K562 (cell line): ENCODE measurements at regions not wholly inside any gene's neighbourhood (a gene's known extent, or its start where the extent isn't known, plus 50 kb on each side); places are given as distances from the start of the nearest gene placed in this dataset.

ENCODE experiments used
- ATAC-seq: fragments of 200-7000 bp; cut with Tn5 transposase; 3 replicates; pipeline ENCODE4 v1.9.1; 2020; ENCODE audit warnings: moderate library complexity
- BruUV-seq: library from RNA; stranded (reverse); fragments of 400-500 nt; replicated peaks from 2 replicates; lab custom pipeline; 2021; lab: Mats Ljungman, UMichigan
- CTCF ChIA-PET: fragments of 300-600 bp; formaldehyde crosslinking; extraction: SDS; loops from one replicate; lab custom pipeline; 2021; ENCODE audit warnings: low intra/inter-chr PET ratio; lab: Yijun Ruan, JAX
- POLR2A ChIA-PET: fragments of 300-600, 350-650 bp; sonication (Branson Sonifier 250); formaldehyde crosslinking; extraction: SDS; loops from one replicate; lab custom pipeline; 2021; ENCODE audit warnings: antibody characterized with exemption, inconsistent platforms; lab: Yijun Ruan, JAX
- DNase-seq, 4 experiments: peaks; one replicate each; pipeline versions ENCODE4 v3.0.0 to v3.0.0-alpha.2; 2011 to 2018; ENCODE audit warnings: low spot score in 3 of 4, mixed read lengths in 3 of 4; ENCODE audit errors: extremely low read depth in 1 of 4
- FAIRE-seq: peaks from 2 replicates; lab custom pipeline; 2011; peaks lifted over from hg19 to GRCh38; lab: Jason Lieb, UNC
- H2AFZ ChIP-seq: 2 replicates; pipeline ENCODE4 v1.6.0; 2011; ENCODE audit warnings: low read depth, low read length, control low read depth, inconsistent platforms
- H3K27ac ChIP-seq: fragments of 200-600 bp; 3 replicates; pipeline ENCODE4 v1.8.0; 2011; ENCODE audit warnings: low read depth, mild to moderate bottlenecking, control low read depth, inconsistent platforms, low read length, moderate library complexity, mixed read lengths; ENCODE audit errors: extremely low read depth
- H3K27me3 ChIP-seq, 2 experiments: fragments of 300-600 bp in 1 of 2; 2 replicates in 1 of 2; 3 replicates in 1 of 2; pipeline versions ENCODE4 v1.6.0 to v1.8.0; 2011; ENCODE audit warnings: inconsistent platforms in 2 of 2, low read length in 2 of 2, mild to moderate bottlenecking in 1 of 2, mixed read lengths in 1 of 2, moderate library complexity in 1 of 2; ENCODE audit not compliant: control insufficient read depth in 2 of 2, insufficient read depth in 2 of 2
- H3K36me3 ChIP-seq: fragments of 300-600 bp; 3 replicates; pipeline ENCODE4 v1.8.0; 2011; ENCODE audit warnings: mild to moderate bottlenecking, low read length, inconsistent platforms; ENCODE audit not compliant: control insufficient read depth, insufficient read depth
- H3K4me1 ChIP-seq, 2 experiments: fragments of 200-600 bp in 1 of 2; replicated peaks in 1 of 2; 2 replicates in 1 of 2; 3 replicates in 1 of 2; pipeline versions ENCODE4 v1.5.1 to v1.8.0; 2011; ENCODE audit warnings: inconsistent platforms in 2 of 2, low read length in 2 of 2, mild to moderate bottlenecking in 1 of 2, mixed read lengths in 1 of 2, moderate library complexity in 1 of 2; ENCODE audit not compliant: control insufficient read depth in 2 of 2, insufficient read depth in 2 of 2
- H3K4me2 ChIP-seq: 2 replicates; pipeline ENCODE4 v1.6.1; 2011; ENCODE audit warnings: low read length, control low read depth, inconsistent platforms, mixed read lengths; ENCODE audit not compliant: insufficient read depth
- H3K4me3 ChIP-seq: fragments of 200-600 bp; sonication (generic), shearing (Covaris generic); 2 replicates; pipeline ENCODE4 v1.5.1; 2016; ENCODE audit warnings: control low read depth, inconsistent platforms
- H3K79me2 ChIP-seq: fragments of 200-600 bp; 3 replicates; pipeline ENCODE4 v1.8.0; 2011; ENCODE audit warnings: low read length, inconsistent platforms; ENCODE audit not compliant: control insufficient read depth, insufficient read depth
- H3K9ac ChIP-seq, 2 experiments: 2 replicates each; pipeline versions ENCODE4 v1.6.0 to v1.6.1; 2011; ENCODE audit warnings: low read depth in 2 of 2, low read length in 2 of 2, control low read depth in 1 of 2, inconsistent platforms in 1 of 2, mild to moderate bottlenecking in 1 of 2, mixed read lengths in 1 of 2; ENCODE audit not compliant: insufficient read depth in 1 of 2
- H3K9me1 ChIP-seq: one replicate; pipeline ENCODE4 v1.6.0; 2011; ENCODE audit warnings: inconsistent platforms, mild to moderate bottlenecking, low read length, moderate library complexity; ENCODE audit not compliant: control insufficient read depth, insufficient read depth
- H3K9me3 ChIP-seq: replicated peaks from 2 replicates; pipeline ENCODE4 v1.5.1; 2011; ENCODE audit warnings: low read depth, low read length, inconsistent platforms; ENCODE audit not compliant: control insufficient read depth, insufficient read depth
- H4K20me1 ChIP-seq: replicated peaks from 2 replicates; pipeline ENCODE4 v1.6.1; 2011; ENCODE audit warnings: low read length, inconsistent platforms, mixed read lengths; ENCODE audit not compliant: control insufficient read depth, insufficient read depth
- CBX8 ChIP-seq: fragments of 200-600 bp; sonication (generic); IDR thresholded peaks from 2 replicates; pipeline ENCODE4 v1.6.1; 2012; ENCODE audit warnings: borderline replicate concordance, mixed run types, low read depth, mild to moderate bottlenecking, moderate library complexity, mixed read lengths, low read length, control low read depth, inconsistent platforms; ENCODE audit not compliant: poor library complexity, severe bottlenecking; ENCODE audit errors: extremely low read depth
- CEBPG ChIP-seq, 3 experiments: fragments of 200-800 bp in 1 of 3; sonication (Bioruptor generic) in 1 of 3; sonication (generic) in 1 of 3; formaldehyde crosslinking in 1 of 3; IDR thresholded peaks in 2 of 3; conservative IDR thresholded peaks in 1 of 3; 2 replicates each; pipeline versions ENCODE4 v1.6.1 to v1.8.0; 2016 to 2022; ENCODE audit warnings: missing compliant biosample characterization in 2 of 3, missing genetic modification characterization in 2 of 3, mild to moderate bottlenecking in 1 of 3, missing genetic modification reagents in 1 of 3
- ESRRB ChIP-seq: fragments of 250-450 bp; sonication (Bioruptor Pico); IDR thresholded peaks from 2 replicates; pipeline ENCODE4 v1.5.0; 2020; ENCODE audit warnings: mild to moderate bottlenecking, moderate library complexity, borderline replicate concordance
- HCFC1 ChIP-seq: IDR thresholded peaks from 2 replicates; pipeline ENCODE4 v1.6.1; 2012; ENCODE audit warnings: low read depth, low read length, improper control_type of control experiment
- KAT2B ChIP-seq: IDR thresholded peaks from one replicate; pipeline ENCODE4 v1.6.1; 2012; ENCODE audit warnings: low read depth, mild to moderate bottlenecking, control low read depth, inconsistent platforms, low read length, moderate library complexity
- PHTF2 ChIP-seq: fragments of 250-450 bp; sonication (Bioruptor Pico); IDR thresholded peaks from 2 replicates; pipeline ENCODE4 v1.5.0; 2021; ENCODE audit warnings: mild to moderate bottlenecking
- SIN3A ChIP-seq, 2 experiments: fragments of 150-350 bp in 1 of 2; IDR thresholded peaks; 2 replicates each; pipeline ENCODE4 v1.6.1; 2011 to 2016; ENCODE audit warnings: borderline replicate concordance in 2 of 2, low read depth in 2 of 2, low read length in 2 of 2, mild to moderate bottlenecking in 2 of 2, moderate library complexity in 2 of 2; ENCODE audit not compliant: control insufficient read depth in 1 of 2
- THRAP3 ChIP-seq: fragments of 450-650 bp; IDR thresholded peaks from 2 replicates; pipeline ENCODE4 v1.6.1; 2016; ENCODE audit warnings: mild to moderate bottlenecking, inconsistent platforms, borderline replicate concordance
- ZBTB26 ChIP-seq: fragments of 450-650 bp; formaldehyde crosslinking; IDR thresholded peaks from 2 replicates; pipeline ENCODE4 v1.4.0; 2022; ENCODE audit warnings: missing genetic modification characterization
- ZNF146 ChIP-seq: IDR thresholded peaks from one replicate; pipeline ENCODE4 v1.6.1; 2018; ENCODE audit warnings: missing compliant biosample characterization; ENCODE audit not compliant: unreplicated experiment
- ZNF232 ChIP-seq: sonication (generic); formaldehyde crosslinking; IDR thresholded peaks from 2 replicates; pipeline ENCODE4 v1.8.0; 2022; ENCODE audit warnings: mild to moderate bottlenecking, missing genetic modification reagents
- WGBS: fragments of 100-300 bp; shearing (Covaris generic); methylation state at CpG from one replicate; pipeline ENCODE4 v1.1.6; 2016; ENCODE audit warnings: low coverage, mixed read lengths; ENCODE audit not compliant: insufficient coverage; ENCODE audit errors: missing lambda C conversion rate; 5-methylcytosine and 5-hydroxymethylcytosine counted together
- in situ Hi-C: fragments of 300-500 bp; cut with MboI; formaldehyde crosslinking; loops from 4 replicates; pipeline ENCODE4 v1.15.0; 2018; ENCODE audit warnings: inconsistent platforms, mixed read lengths
- intact Hi-C: fragments of 100-400 bp; cut with micrococcal nuclease; formaldehyde crosslinking; loops from 2 replicates; pipeline ENCODE4 v1.14.2; 2022
- TF ChIP-seq, protein P1 (sequence below): fragments of 450-650 bp; formaldehyde crosslinking; IDR thresholded peaks from 2 replicates; pipeline ENCODE4 v1.4.0; 2020; ENCODE audit warnings: mild to moderate bottlenecking, moderate library complexity

- ATAC-seq (no peak), FAIRE-seq (no peak), DNase-seq (no peak)
- ChIA-PET CTCF (no interaction called here), POLR2A (no interaction called here)
- no TSS peak for BruUV-seq
- Histone ChIP-seq H3K9ac (no peak overlapping the region), H3K79me2 (no peaks in the 10 kb centered on the region), H3K4me1 (no peaks in the 10 kb centered on the region), H3K9me1 (no peaks in the 10 kb centered on the region), H3K36me3 (no peaks in the 10 kb centered on the region), H3K4me3 (no peak overlapping the region), H3K9me3 (no peaks in the 10 kb centered on the region; the same call in 1 of the 2 replicates), H3K27ac (no peak overlapping the region), H2AFZ (no peak overlapping the region), H4K20me1 (no peaks in the 10 kb centered on the region), H3K4me2 (no peak overlapping the region), H3K27me3 (no peaks in the 10 kb centered on the region)
- WGBS, result 3% methylated on average over 4 of the region's 4 CpGs
- intact Hi-C loops, result no loop called here
- TF ChIP-seq, protein P1, sequence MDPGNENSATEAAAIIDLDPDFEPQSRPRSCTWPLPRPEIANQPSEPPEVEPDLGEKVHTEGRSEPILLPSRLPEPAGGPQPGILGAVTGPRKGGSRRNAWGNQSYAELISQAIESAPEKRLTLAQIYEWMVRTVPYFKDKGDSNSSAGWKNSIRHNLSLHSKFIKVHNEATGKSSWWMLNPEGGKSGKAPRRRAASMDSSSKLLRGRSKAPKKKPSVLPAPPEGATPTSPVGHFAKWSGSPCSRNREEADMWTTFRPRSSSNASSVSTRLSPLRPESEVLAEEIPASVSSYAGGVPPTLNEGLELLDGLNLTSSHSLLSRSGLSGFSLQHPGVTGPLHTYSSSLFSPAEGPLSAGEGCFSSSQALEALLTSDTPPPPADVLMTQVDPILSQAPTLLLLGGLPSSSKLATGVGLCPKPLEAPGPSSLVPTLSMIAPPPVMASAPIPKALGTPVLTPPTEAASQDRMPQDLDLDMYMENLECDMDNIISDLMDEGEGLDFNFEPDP, result no peak
- TF ChIP-seq PHTF2, result no peak
- in situ Hi-C loops, result no loop called here
Observed at GRCh38 chr16:51524070-51524469, 373.0 kb upstream of the SALL1 start.

- ChIA-PET CTCF (no interaction called here), POLR2A (no interaction called here)
- DNase-seq, result no peak
- 2% methylated on average over 3 of the region's 3 CpGs for WGBS
- H3K9ac ChIP-seq, result no peak overlapping the region
- H3K79me2 ChIP-seq, result no peaks in the 10 kb centered on the region
- no peak overlapping the region for H2AFZ ChIP-seq
- no peaks in the 10 kb centered on the region for H4K20me1 ChIP-seq
- H3K4me2 ChIP-seq, result no peak overlapping the region
- intact Hi-C loops (no loop called here), in situ Hi-C loops (no loop called here)
- H3K4me3 ChIP-seq, result no peak overlapping the region
- no TSS peak for BruUV-seq
- no peaks in the 10 kb centered on the region for H3K36me3 ChIP-seq
- no peak for ATAC-seq
- no peaks in the 10 kb centered on the region for H3K27me3 ChIP-seq
- H3K4me1 ChIP-seq, result no peaks in the 10 kb centered on the region
- no peaks in the 10 kb centered on the region for H3K9me1 ChIP-seq
- no peaks in the 10 kb centered on the region; the same call in 1 of the 2 replicates for H3K9me3 ChIP-seq
- no peak for FAIRE-seq
- no peak overlapping the region for H3K27ac ChIP-seq
- TF ChIP-seq ZNF232 (no peak), KAT2B (no peak), CBX8 (no peak), ESRRB (no peak), CEBPG (CRISPR knock-in tag; IDR thresholded peaks at IDR 0.05) (no peak), CEBPG (tag; conservative IDR thresholded peaks at IDR 0.05 in 1 of 2, IDR thresholded peaks at IDR 0.05 in 1 of 2) (no peak), HCFC1 (no peak), ZBTB26 (no peak), THRAP3 (no peak), ZNF146 (CRISPR knock-in tag) (no peak), SIN3A (IDR thresholded peaks at IDR 0.05; ENCODE audit: borderline replicate concordance in 2 of 2, control insufficient read depth in 1 of 2, low read depth in 2 of 2, low read length in 2 of 2) (no peak)
Observed at GRCh38 chr16:51523400-51523799, 372.3 kb upstream of the SALL1 start.
